CD14-positive monocyte (primary cell): ENCODE measurements at regions not wholly inside any gene's neighbourhood (a gene's known extent, or its start where the extent isn't known, plus 50 kb on each side); places are given as distances from the start of the nearest gene placed in this dataset.

ENCODE experiments used
- DNase-seq, 3 donors: peaks; one replicate each; pipeline ENCODE4 v3.0.0-alpha.2; 2011 to 2022
- H2AFZ ChIP-seq: 2 replicates; pipeline ENCODE4 v1.6.0; 2012; ENCODE audit warnings: mild to moderate bottlenecking, low read depth, low read length, inconsistent platforms; ENCODE audit not compliant: insufficient read depth, poor library complexity, severe bottlenecking
- H3K27ac ChIP-seq, 2 donors: 1 replicate in 1 of 2; 2 replicates in 1 of 2; pipeline ENCODE4 v1.5.1; 2012 to 2013; ENCODE audit warnings: low read length in 2 of 2, control low read depth in 1 of 2, inconsistent platforms in 1 of 2, low read depth in 1 of 2, mild to moderate bottlenecking in 1 of 2
- H3K27me3 ChIP-seq, 2 donors: one replicate each; pipeline versions ENCODE4 v1.6.0 to v1.6.1; 2011 to 2013; ENCODE audit warnings: low read length in 2 of 2; ENCODE audit not compliant: control insufficient read depth in 2 of 2, insufficient read depth in 2 of 2
- H3K36me3 ChIP-seq, 2 donors: replicated peaks in 1 of 2; 1 replicate in 1 of 2; 2 replicates in 1 of 2; pipeline versions ENCODE4 v1.5.1 to v1.6.1; 2012 to 2013; ENCODE audit warnings: low read length in 2 of 2, control low read depth in 1 of 2, inconsistent platforms in 1 of 2, mild to moderate bottlenecking in 1 of 2; ENCODE audit not compliant: insufficient read depth in 2 of 2, control insufficient read depth in 1 of 2
- H3K4me1 ChIP-seq, 2 donors: 1 replicate in 1 of 2; 2 replicates in 1 of 2; pipeline versions ENCODE4 v1.5.1 to v1.6.1; 2012 to 2013; ENCODE audit warnings: low read length in 2 of 2, control low read depth in 1 of 2, inconsistent platforms in 1 of 2, mild to moderate bottlenecking in 1 of 2, moderate library complexity in 1 of 2; ENCODE audit not compliant: insufficient read depth in 2 of 2, control insufficient read depth in 1 of 2
- H3K4me2 ChIP-seq: replicated peaks from 2 replicates; pipeline ENCODE3; 2012; ENCODE audit warnings: low read length, moderate library complexity, mild to moderate bottlenecking; ENCODE audit not compliant: poor library complexity, severe bottlenecking; ENCODE audit errors: extremely low read depth
- H3K4me3 ChIP-seq, 3 experiments: fragments of 200-600 bp in 1 of 3; sonication (generic) in 1 of 3; replicated peaks in 1 of 3; 1 replicate in 2 of 3; 2 replicates in 1 of 3; pipeline ENCODE4 v1.5.1; 2011 to 2013; ENCODE audit warnings: low read length in 3 of 3, mild to moderate bottlenecking in 3 of 3, control low read depth in 2 of 3, low read depth in 2 of 3, inconsistent platforms in 1 of 3, moderate library complexity in 1 of 3
- H3K79me2 ChIP-seq: 2 replicates; pipeline ENCODE4 v1.6.0; 2012; ENCODE audit warnings: mild to moderate bottlenecking, control low read depth, inconsistent platforms, low read length, moderate library complexity; ENCODE audit not compliant: insufficient read depth
- H3K9ac ChIP-seq: 2 replicates; pipeline ENCODE4 v1.6.0; 2017; ENCODE audit warnings: low read length, mild to moderate bottlenecking; ENCODE audit not compliant: insufficient read depth, poor library complexity, severe bottlenecking
- H3K9me3 ChIP-seq, 2 donors: replicated peaks in 1 of 2; 1 replicate in 1 of 2; 2 replicates in 1 of 2; pipeline versions ENCODE4 v1.5.1 to v1.6.1; 2012 to 2013; ENCODE audit warnings: low read length in 2 of 2, control low read depth in 1 of 2; ENCODE audit not compliant: control insufficient read depth in 1 of 2, insufficient read depth in 1 of 2
- H4K20me1 ChIP-seq: 2 replicates; pipeline ENCODE4 v1.6.0; 2012; ENCODE audit warnings: mild to moderate bottlenecking, low read length, control low read depth, moderate library complexity; ENCODE audit not compliant: insufficient read depth
- H3K27ac Mint-ChIP-seq, 7 donors: one replicate each; pipeline ENCODE4 v1.8.0; 2020; ENCODE audit warnings: mild to moderate bottlenecking in 7 of 7, mixed read lengths in 7 of 7, moderate library complexity in 6 of 7, inconsistent platforms in 2 of 7
- H3K27me3 Mint-ChIP-seq, 3 donors: one replicate each; pipeline ENCODE4 v1.8.0; 2021 to 2022; ENCODE audit warnings: low read depth in 3 of 3, mild to moderate bottlenecking in 3 of 3, mixed read lengths in 3 of 3, moderate library complexity in 3 of 3, inconsistent platforms in 1 of 3
- H3K36me3 Mint-ChIP-seq, 2 donors: one replicate each; pipeline ENCODE4 v1.8.0; 2020; ENCODE audit warnings: mixed read lengths in 2 of 2, inconsistent platforms in 1 of 2, mild to moderate bottlenecking in 1 of 2
- H3K4me1 Mint-ChIP-seq: one replicate; pipeline ENCODE4 v1.8.0; 2020; ENCODE audit warnings: mild to moderate bottlenecking, mixed read lengths
- H3K4me3 Mint-ChIP-seq, 2 donors: one replicate each; pipeline ENCODE4 v1.8.0; 2020; ENCODE audit warnings: mild to moderate bottlenecking in 2 of 2, mixed read lengths in 2 of 2, moderate library complexity in 1 of 2
- H3K9me3 Mint-ChIP-seq, 7 donors: one replicate each; pipeline ENCODE4 v1.8.0; 2020 to 2022; ENCODE audit warnings: mixed read lengths in 7 of 7, mild to moderate bottlenecking in 6 of 7, moderate library complexity in 6 of 7, inconsistent platforms in 2 of 7
- CTCF ChIP-seq: fragments of 200-600 bp; IDR thresholded peaks from one replicate; pipeline ENCODE4 v1.8.0; 2022; ENCODE audit warnings: antibody characterized with exemption, mild to moderate bottlenecking
- WGBS: methylation state at CpG from one replicate; pipeline ENCODE4 v1.1.5; 2013; ENCODE audit warnings: missing lambda C conversion rate; ENCODE audit not compliant: insufficient coverage; 5-methylcytosine and 5-hydroxymethylcytosine counted together
- intact Hi-C, 2 donors: fragments of 100-400 bp; cut with micrococcal nuclease; formaldehyde crosslinking; loops; one replicate each; pipeline versions ENCODE4 v1.15.0 to v1.15.1; 2023

GRCh38 chr15:69612112-69612511, 159.5 kb downstream of the RPLP1 start:
- Mint-ChIP-seq H3K4me3 (no peak overlapping the region), H3K36me3 (peaks cover 14 to 18% of the 10 kb centered on the region in 2 donors), H3K27me3 (peaks cover 0 to 5% (median 2%) of the 10 kb centered on the region in 3 donors), H3K27ac (peak overlapping the region in 3 of 7 donors; percentile 35 to 43 (median 36)), H3K9me3 (peaks cover 0 to 7% (median 1%) of the 10 kb centered on the region in 7 donors), H3K4me1 (peaks cover 61% of the 10 kb centered on the region)
- H3K9ac ChIP-seq = no peak overlapping the region
- no peak overlapping the region for H3K4me3 ChIP-seq
- H3K4me1 ChIP-seq = peaks cover 61 to 62% of the 10 kb centered on the region in 2 donors
- no peak for DNase-seq
- H3K79me2 ChIP-seq = no peaks in the 10 kb centered on the region
- H3K4me2 ChIP-seq = no peak overlapping the region
- H3K27me3 ChIP-seq = no peaks in the 10 kb centered on the region
- WGBS = 100% methylated on average over 1 of the region's 2 CpGs
- intact Hi-C loops = no loop called here
- no peak overlapping the region for H3K27ac ChIP-seq
- no peak for TF ChIP-seq CTCF
- H3K36me3 ChIP-seq = no peaks in the 10 kb centered on the region
- H3K9me3 ChIP-seq = no peaks in the 10 kb centered on the region
- H2AFZ ChIP-seq = no peak overlapping the region
- H4K20me1 ChIP-seq = no peaks in the 10 kb centered on the region

DNA sequence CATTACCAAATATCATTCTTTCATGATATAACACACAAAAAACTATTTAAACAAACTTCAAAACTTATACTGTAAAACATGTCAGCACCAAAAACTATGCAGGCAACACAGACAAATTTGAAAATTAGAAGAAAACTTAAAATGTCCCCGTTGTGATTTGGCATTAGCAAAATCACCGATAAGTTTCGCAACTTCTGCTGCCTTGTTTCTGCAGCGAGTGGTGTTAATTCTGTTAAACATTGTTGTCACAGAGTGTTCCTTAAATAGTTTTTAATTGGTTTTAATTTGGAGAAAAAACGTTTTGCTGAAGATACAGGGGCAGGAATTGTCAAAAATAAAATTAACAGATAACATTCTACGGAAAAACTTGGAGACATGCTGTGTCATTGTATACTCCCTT, 160.6 kb downstream of the RPLP1 start:
- H3K4me2 ChIP-seq = peak overlapping the region; percentile 4
- H3K79me2 ChIP-seq = no peaks in the 10 kb centered on the region
- H3K27ac Mint-ChIP-seq = no peak overlapping the region
- WGBS = 28% methylated on average over 3 of the region's 6 CpGs
- DNase-seq = peak in 1 of 3 donors; percentile 29
- H3K27me3 Mint-ChIP-seq = peaks cover 0 to 5% (median 3%) of the 10 kb centered on the region in 3 donors
- no peaks in the 10 kb centered on the region for H3K9me3 ChIP-seq
- H3K4me3 Mint-ChIP-seq = no peak overlapping the region
- no peaks in the 10 kb centered on the region for H4K20me1 ChIP-seq
- H3K4me1 ChIP-seq = peaks cover 51 to 52% of the 10 kb centered on the region in 2 donors
- H3K36me3 ChIP-seq = no peaks in the 10 kb centered on the region
- no peaks in the 10 kb centered on the region for H3K27me3 ChIP-seq
- H3K4me1 Mint-ChIP-seq = peaks cover 52% of the 10 kb centered on the region
- H3K9ac ChIP-seq = no peak overlapping the region
- H3K9me3 Mint-ChIP-seq = peaks cover 0 to 3% (median 0%) of the 10 kb centered on the region in 7 donors
- intact Hi-C loops = no loop called here
- H2AFZ ChIP-seq = no peak overlapping the region
- TF ChIP-seq CTCF = no peak
- no peak overlapping the region for H3K27ac ChIP-seq
- H3K4me3 ChIP-seq = no peak overlapping the region
- peaks cover 8 to 12% of the 10 kb centered on the region in 2 donors for H3K36me3 Mint-ChIP-seq
